NB4 (cell line): ENCODE measurements at regions not wholly inside any gene's neighbourhood (a gene's known extent, or its start where the extent isn't known, plus 50 kb on each side); places are given as distances from the start of the nearest gene placed in this dataset.

Source experiments
- CTCF ChIP-seq: IDR thresholded peaks from one replicate; pipeline ENCODE4 v1.5.1; 2012; ENCODE audit warnings: low read depth, low read length
- MAX ChIP-seq: IDR thresholded peaks from 2 replicates; pipeline ENCODE4 v1.6.1; 2011; ENCODE audit warnings: low read depth, low read length
- MYC ChIP-seq: IDR thresholded peaks from 2 replicates; pipeline ENCODE4 v1.6.1; 2011; ENCODE audit warnings: low read depth, low read length
- POLR2A ChIP-seq: IDR thresholded peaks from 2 replicates; pipeline ENCODE4 v1.6.1; 2011; ENCODE audit warnings: mild to moderate bottlenecking; ENCODE audit not compliant: insufficient read length; ENCODE audit errors: extremely low read depth

- peak; percentile 82 for TF ChIP-seq CTCF
- TF ChIP-seq POLR2A, result no peak
- peak; percentile 7; the same call in 1 of the 2 replicates for TF ChIP-seq MYC
- TF ChIP-seq MAX, result no peak
Observed at GRCh38 chr4:111641813-111642579, 503.3 kb upstream of the FAM241A start.
